ENCODE measurements at regions not wholly inside any gene's neighbourhood (a gene's known extent, or its start where the extent isn't known, plus 50 kb on each side); places are given as distances from the start of the nearest gene placed in this dataset.

- WGBS, 2 donors, result 83 to 93% methylated on average over 2 of the region's 2 CpGs
- no peaks in the 10 kb centered on the region for H3K4me1 ChIP-seq
- H3K4me3 ChIP-seq, result no peak overlapping the region
- DNase-seq (ENCODE audit: low spot score in 2 of 2), result no peak
- TF ChIP-seq EP300 (IDR thresholded peaks at IDR 0.05) (no peak), CTCF (IDR thresholded peaks at IDR 0.05) (no peak), POLR2A (IDR thresholded peaks at IDR 0.05) (no peak)
- H3K9me3 ChIP-seq, result peaks cover 0 to 6% (median 0%) of the 10 kb centered on the region in 4 donors
- H3K36me3 ChIP-seq, result no peaks in the 10 kb centered on the region
- H3K27me3 ChIP-seq, result no peaks in the 10 kb centered on the region
- H3K27ac ChIP-seq, result no peak overlapping the region
Measured at GRCh38 chr6:76742919-76743318, 670.5 kb upstream of the IMPG1 start.

- Histone ChIP-seq H3K27me3 (no peaks in the 10 kb centered on the region), H3K9me3 (no peaks in the 10 kb centered on the region), H3K4me1 (no peaks in the 10 kb centered on the region), H3K27ac (no peak overlapping the region), H3K36me3 (no peaks in the 10 kb centered on the region), H3K4me3 (no peak overlapping the region)
- WGBS, 2 donors, result 66 to 67% methylated on average over 1 of the region's 1 CpG
- DNase-seq (ENCODE audit: low spot score in 2 of 2), result no peak
- TF ChIP-seq POLR2A (IDR thresholded peaks at IDR 0.05) (no peak), CTCF (IDR thresholded peaks at IDR 0.05) (no peak)
Measured at GRCh38 chr6:76719449-76719848, 647.0 kb upstream of the IMPG1 start.

GRCh38 chr6:76708641-76709331 is 636.3 kb upstream of the IMPG1 start:
- no peaks in the 10 kb centered on the region for H3K4me1 ChIP-seq
- H3K27me3 ChIP-seq, result no peaks in the 10 kb centered on the region
- H3K36me3 ChIP-seq, result no peaks in the 10 kb centered on the region
- DNase-seq (ENCODE audit: low spot score in 2 of 2), result no peak
- H3K4me3 ChIP-seq, result no peak overlapping the region
- WGBS, 2 donors, result 80 to 90% methylated on average over 5 of the region's 5 CpGs
- TF ChIP-seq POLR2A (IDR thresholded peaks at IDR 0.05) (no peak), CTCF (IDR thresholded peaks at IDR 0.05) (no peak), EP300 (IDR thresholded peaks at IDR 0.05) (no peak)
- H3K9me3 ChIP-seq, result no peaks in the 10 kb centered on the region
- H3K27ac ChIP-seq, result no peak overlapping the region

- H3K9me3 ChIP-seq, result no peaks in the 10 kb centered on the region
- H3K27me3 ChIP-seq, result no peaks in the 10 kb centered on the region
- H3K4me1 ChIP-seq, result no peaks in the 10 kb centered on the region
- H3K36me3 ChIP-seq, result no peaks in the 10 kb centered on the region
- H3K4me3 ChIP-seq, result no peak overlapping the region
- DNase-seq (ENCODE audit: low spot score in 2 of 2), result no peak
- TF ChIP-seq POLR2A (IDR thresholded peaks at IDR 0.05) (no peak), CTCF (IDR thresholded peaks at IDR 0.05) (no peak), EP300 (IDR thresholded peaks at IDR 0.05) (no peak)
- H3K27ac ChIP-seq, result no peak overlapping the region
Measured at GRCh38 chr6:76707630-76708029, 635.2 kb upstream of the IMPG1 start.

GRCh38 chr6:76706631-76707030 is 634.2 kb upstream of the IMPG1 start:
- no peaks in the 10 kb centered on the region for H3K36me3 ChIP-seq
- H3K27ac ChIP-seq, result no peak overlapping the region
- no peak for DNase-seq (ENCODE audit: low spot score in 2 of 2)
- H3K4me1 ChIP-seq, result no peaks in the 10 kb centered on the region
- H3K9me3 ChIP-seq, result no peaks in the 10 kb centered on the region
- H3K4me3 ChIP-seq, result no peak overlapping the region
- no peaks in the 10 kb centered on the region for H3K27me3 ChIP-seq
- TF ChIP-seq CTCF (IDR thresholded peaks at IDR 0.05), result no peak
- no peak for TF ChIP-seq POLR2A (IDR thresholded peaks at IDR 0.05)
- no peak for TF ChIP-seq EP300 (IDR thresholded peaks at IDR 0.05)
- 14 to 19% methylated on average over 1 of the region's 1 CpG for WGBS, 2 donors
